Kidney glomerular epithelial cell (primary cell): ENCODE measurements at regions not wholly inside any gene's neighbourhood (a gene's known extent, or its start where the extent isn't known, plus 50 kb on each side); places are given as distances from the start of the nearest gene placed in this dataset.
A peak's percentile ranks its signal among the peaks of the same experiment; 100 is the strongest.

Source experiments
- DNase-seq: peaks from one replicate; lab custom pipeline; 2025; lab: John Stamatoyannopoulos, UW

DNA sequence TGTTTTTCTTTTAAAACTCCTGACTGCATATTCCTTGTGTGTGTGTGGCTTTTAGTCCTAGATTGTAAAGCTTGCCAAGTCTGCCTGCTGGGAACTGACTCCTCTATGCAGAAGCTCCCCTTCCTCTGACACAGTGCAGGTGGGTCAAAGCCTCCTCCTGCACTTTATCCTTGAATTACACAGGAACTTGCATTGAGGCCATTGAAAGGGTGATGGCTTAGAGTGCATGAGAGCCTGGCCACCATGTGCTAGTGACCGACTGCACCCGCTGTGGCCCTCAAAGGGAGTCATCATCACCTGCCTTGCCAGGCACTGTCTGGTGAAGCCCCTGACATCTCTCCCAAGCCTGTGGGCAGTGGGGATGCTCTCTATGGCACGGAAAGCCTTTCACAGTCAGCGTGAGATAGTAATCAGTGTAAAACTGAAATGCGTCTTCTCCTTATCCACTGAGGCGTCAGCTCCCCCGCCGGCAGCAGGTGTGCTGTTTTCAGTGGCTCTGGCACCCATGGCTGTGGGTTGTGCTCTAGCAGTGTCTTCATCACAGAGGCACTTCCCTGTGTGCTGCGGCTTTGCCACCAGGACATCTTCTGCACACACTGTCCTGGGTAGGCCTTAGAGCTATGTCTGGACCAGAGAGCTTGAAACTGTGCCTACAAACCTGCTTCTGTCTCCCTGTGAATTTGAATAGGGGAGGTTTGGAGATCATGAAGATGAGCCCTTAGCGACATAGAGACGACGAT lies 87.9 kb downstream of the THBS2 start:
- no peak for DNase-seq

- DNase-seq, result no peak
Observed at GRCh38 chr6:169164986-169165385, 88.7 kb downstream of the THBS2 start.

- DNase-seq, result no peak
Observed at GRCh38 chr6:169164451-169164850, 89.2 kb downstream of the THBS2 start.

DNA sequence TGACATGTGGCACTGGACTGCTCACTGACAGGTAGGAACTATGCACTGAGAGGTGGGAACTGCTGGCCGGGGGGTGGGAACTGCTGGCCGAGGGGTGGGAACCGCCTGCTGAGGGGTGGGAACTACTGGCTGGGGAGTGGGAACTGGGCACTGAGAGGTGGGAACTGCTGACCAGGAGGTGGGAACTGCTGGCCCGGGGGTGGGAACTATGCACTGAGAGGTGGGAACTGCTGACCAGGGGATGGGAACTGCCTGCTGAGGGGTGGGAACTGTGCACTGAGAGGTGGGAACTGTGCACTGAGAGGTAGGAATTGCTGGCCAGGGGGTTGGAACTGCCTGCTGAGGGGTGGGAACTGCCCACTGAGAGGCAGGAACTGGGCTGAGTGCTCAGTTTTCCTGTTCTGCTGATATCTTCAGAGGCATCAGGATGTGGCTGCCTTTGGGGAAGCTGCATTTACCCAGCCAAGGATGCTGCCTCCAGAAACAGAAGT lies 90.2 kb downstream of the THBS2 start:
- no peak for DNase-seq

DNA sequence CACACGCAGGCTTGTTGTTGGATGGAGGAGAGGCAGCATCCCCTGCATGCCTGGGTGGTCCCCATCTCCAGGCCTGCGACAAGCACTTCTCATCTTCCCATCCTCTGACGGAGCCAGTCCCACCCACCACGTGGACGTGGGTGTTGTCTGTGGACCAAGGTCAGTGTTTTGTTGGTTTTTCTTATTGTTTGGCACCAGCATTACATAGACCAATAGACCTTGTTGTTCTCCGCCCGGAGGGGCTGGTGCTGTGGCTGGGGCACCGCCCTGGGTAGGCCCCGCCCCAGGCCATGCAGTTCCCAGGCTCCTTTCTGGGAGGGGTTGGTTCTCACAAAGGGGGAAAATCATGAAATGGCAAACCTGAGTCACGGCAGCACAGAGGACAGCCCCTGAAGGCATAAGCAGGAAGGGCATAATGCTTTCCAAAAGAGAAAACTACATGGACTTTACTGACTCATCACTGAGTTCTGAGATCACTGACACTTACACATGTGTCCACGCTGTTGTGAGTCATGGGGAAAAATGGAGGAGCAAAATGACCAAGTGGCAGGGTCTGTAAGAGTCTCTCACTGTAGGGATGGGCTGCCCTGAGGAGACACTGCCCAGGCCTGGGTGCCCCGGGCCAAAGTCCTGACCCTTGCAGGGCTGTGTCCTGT lies 90.8 kb downstream of the THBS2 start:
- DNase-seq, result peak; percentile 4

GRCh38 chr6:169162249-169162648 lies 91.4 kb downstream of the THBS2 start:
- no peak for DNase-seq

DNA sequence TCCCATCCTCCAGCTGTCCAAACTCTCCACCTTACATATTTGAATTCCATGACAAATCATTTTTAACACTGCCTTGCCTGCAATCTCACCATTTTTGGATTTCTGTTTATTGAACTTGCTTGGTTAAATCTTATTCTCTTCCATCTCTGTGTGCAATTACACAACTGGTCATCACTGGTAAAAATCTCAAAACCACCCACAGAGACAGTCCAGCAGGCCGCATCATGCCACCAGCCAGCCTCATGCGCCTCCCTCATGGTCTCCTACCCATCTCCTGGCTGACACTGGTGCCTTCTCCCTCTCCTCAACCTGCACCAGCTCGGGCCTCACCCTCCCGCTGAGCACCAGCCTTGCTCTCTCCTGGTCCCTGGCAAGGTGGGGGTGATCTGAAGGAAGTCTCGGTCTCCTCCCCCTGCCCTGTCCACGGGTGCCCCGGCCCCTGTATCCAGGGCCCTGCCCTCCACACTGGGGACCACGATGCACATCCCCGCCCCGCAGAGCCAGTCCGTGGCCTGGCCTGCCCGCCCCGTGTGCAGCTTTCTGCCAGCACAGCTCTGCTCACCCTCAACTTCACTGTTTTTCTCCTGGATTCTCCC lies 92.0 kb downstream of the THBS2 start:
- no peak for DNase-seq

DNA sequence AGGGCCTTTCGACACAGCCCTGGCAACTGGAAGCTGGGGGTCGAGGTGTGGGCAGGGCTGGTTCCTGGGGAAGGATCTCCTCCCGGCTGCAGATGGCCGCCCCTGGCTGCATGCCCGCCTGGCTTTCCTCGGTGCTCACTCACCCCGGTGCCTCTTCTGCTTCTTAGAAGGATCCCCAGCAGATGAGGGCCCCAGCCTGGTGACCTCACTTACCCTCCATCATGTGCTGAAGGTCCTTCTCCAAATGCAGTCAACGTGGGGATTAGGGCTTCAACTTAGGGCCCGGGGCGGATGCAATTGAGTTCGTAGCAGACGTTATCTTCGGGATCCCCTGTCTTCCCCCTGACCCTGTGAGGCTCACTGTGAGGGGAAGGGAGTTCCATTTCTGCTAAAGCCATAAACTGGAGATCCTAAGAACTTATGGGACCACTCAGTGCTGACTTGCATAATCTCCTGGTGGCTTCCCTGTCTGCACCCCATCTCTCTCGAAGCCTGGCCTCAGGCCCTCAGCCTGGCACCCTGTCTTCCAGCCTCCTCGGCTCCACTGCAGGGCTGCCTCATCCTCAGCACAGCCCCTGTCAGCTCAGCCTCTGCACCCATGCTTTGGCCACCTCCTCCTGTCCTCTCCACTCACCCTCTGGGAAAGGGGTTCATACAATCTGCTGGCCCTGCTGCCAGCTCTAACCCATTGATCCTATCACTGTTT lies 92.6 kb downstream of the THBS2 start:
- DNase-seq, result no peak

- no peak for DNase-seq
Observed at GRCh38 chr6:169160091-169160854, 93.4 kb downstream of the THBS2 start.

DNA sequence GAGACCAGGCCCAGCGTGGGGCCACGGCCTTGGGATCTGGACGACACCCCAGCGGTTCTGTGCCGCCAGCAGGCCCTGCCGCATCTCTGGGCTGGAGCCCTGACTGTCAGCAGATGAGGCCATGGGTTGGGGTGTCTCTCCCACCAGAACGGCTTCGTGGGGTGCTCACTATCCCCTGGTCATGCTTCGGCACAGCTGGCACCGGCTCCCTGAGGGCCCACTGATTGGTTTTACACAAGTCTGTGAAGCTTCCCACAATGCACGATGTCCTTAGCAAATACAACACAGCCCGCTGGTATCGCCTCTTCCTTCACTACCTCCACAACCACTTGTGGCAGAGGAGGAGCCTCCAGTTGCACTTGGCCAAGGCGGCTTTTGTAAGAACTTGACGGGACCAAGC lies 94.3 kb downstream of the THBS2 start:
- DNase-seq, result no peak

DNA sequence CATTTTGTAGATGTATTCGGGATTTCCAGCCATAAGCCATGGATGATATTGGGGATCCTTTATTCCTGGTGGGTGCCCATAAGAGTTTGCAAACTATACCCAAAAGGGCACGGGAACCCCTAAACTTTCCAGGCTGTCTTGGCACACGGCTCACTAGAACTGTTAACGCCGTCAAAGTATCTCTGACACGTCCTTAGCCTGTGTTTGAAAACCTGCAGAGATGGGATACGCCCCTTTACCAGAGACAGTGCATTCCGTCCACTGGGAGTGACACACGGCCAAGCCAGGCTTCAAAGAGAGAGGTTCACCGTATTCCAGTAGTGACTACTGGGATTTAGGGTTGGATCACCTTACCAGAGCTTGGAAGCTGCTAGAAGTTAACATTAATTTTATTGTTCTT lies 95.0 kb downstream of the THBS2 start:
- DNase-seq, result no peak

DNA sequence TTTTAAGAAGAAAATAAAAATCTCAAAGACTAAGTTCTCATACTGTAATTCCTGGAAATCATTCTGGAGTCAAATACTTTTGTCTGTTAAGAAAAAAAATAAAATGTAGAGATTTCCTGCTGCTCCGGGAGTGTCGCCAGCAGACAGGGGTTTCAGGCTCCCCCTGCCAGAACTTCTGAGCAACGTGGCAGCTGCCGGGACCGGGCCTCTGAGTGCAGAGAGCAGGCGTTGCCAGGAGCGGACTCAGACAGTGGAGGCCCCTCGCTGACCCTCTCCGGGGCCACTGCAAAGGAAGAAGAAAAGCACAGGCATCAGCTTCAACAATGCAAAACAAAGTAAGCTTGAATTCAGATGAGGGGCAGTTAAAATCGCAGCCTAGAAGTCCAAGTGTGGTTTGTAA lies 95.5 kb downstream of the THBS2 start:
- no peak for DNase-seq

- DNase-seq, result no peak
Observed at GRCh38 chr6:169157197-169158148, 96.2 kb downstream of the THBS2 start.

DNA sequence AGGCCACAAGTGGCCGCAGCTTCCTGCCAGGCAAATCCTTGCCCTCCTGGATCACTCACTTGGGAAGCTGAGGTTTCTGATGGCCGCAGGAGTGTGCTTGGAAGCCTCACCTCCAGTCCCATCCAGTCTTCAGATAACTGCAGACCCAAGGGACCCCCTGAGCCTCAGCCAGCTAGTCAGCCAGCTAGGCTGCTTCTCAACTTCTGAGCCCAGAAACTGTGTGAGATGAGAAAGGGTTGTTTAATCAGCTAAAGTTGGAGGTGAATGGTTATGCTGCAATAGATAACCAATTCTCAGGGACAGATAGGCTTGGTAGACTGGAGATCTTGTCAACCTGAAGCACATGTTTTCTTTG lies 96.9 kb downstream of the THBS2 start:
- DNase-seq, result no peak

DNA sequence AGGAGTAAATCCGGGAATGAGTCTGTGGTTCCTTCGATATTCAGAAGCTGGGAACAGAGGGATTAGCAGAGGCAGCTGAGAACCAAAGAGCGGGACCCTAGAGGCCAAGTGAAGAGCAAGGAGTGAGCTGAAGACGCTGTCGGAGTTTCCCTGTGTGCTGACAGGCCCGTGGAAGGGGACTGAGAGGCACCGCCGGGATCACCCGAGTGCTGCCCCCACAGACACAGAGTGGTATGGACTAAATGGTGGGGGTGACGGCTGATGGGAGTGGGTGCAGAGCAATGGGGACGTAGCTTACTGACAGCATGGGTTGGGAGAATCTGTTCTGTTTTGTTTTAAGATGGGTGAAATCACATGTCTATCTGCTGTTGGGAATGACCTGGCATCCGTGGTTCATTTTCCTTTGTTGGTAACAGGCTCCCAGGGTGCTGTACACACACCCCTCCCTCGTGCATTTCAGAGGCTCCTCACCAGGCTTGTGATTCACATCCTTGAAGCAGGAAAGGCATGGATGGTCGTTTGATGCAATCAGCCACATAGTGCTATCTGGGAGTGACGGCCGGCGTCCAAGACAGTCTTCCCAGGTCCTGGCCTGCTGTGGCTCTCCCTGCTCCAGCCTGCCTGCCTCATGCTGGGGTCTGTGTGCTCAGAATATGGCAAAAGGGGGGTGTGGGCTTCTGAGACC lies 97.4 kb downstream of the THBS2 start:
- no peak for DNase-seq

- no peak for DNase-seq
Observed at GRCh38 chr6:169155481-169155880, 98.2 kb downstream of the THBS2 start.

- DNase-seq, result no peak
Observed at GRCh38 chr6:169153401-169153800, 100.2 kb downstream of the THBS2 start.

GRCh38 chr6:169146521-169146920 lies 107.1 kb downstream of the THBS2 start:
- no peak for DNase-seq

GRCh38 chr6:169145991-169146501 lies 107.6 kb downstream of the THBS2 start:
- no peak for DNase-seq

GRCh38 chr6:169145496-169145895 lies 108.2 kb downstream of the THBS2 start:
- no peak for DNase-seq
